Nephron (organoid): ENCODE measurements at regions not wholly inside any gene's neighbourhood (a gene's known extent, or its start where the extent isn't known, plus 50 kb on each side); places are given as distances from the start of the nearest gene placed in this dataset.
"Not testable (repeated sequence)": the region's sequence is repeated elsewhere in the genome, so short reads cannot be mapped to it uniquely, and the experiment has no call there.

Experiments
- H3K27ac Mint-ChIP-seq, 3 experiments: 2 replicates each; pipeline ENCODE4 v1.8.0; 2020; ENCODE audit warnings: mixed read lengths in 3 of 3, mild to moderate bottlenecking in 2 of 3, moderate library complexity in 1 of 3
- H3K27me3 Mint-ChIP-seq: 2 replicates; pipeline ENCODE4 v1.8.0; 2021; ENCODE audit warnings: low read depth, mild to moderate bottlenecking, moderate library complexity, mixed read lengths
- H3K36me3 Mint-ChIP-seq: 2 replicates; pipeline ENCODE4 v1.8.0; 2020; ENCODE audit warnings: low read depth, mixed read lengths
- H3K4me1 Mint-ChIP-seq: 2 replicates; pipeline ENCODE4 v1.8.0; 2020; ENCODE audit warnings: mixed read lengths
- H3K4me3 Mint-ChIP-seq, 3 experiments: 2 replicates each; pipeline ENCODE4 v1.8.0; 2020; ENCODE audit warnings: mild to moderate bottlenecking in 3 of 3, mixed read lengths in 3 of 3, moderate library complexity in 2 of 3
- H3K9me3 Mint-ChIP-seq: 2 replicates; pipeline ENCODE4 v1.8.0; 2020; ENCODE audit warnings: mixed read lengths
- CTCF ChIP-seq, 3 experiments: fragments of 200-600 bp; sonication (generic); IDR thresholded peaks; one replicate each; pipeline ENCODE4 v1.5.0; 2021; ENCODE audit warnings: antibody characterized with exemption in 3 of 3; ENCODE audit not compliant: unreplicated experiment in 3 of 3

- Mint-ChIP-seq H3K27ac (peak overlapping the region in 1 of 3 experiments; percentile 64), H3K4me3 (no peak overlapping the region), H3K36me3 (no peaks in the 10 kb centered on the region), H3K4me1 (peaks cover 22% of the 10 kb centered on the region), H3K27me3 (no peaks in the 10 kb centered on the region), H3K9me3 (peaks cover 2% of the 10 kb centered on the region)
- no peak for TF ChIP-seq CTCF (IDR thresholded peaks at IDR 0.05; ENCODE audit: unreplicated experiment in 3 of 3)
Observed at GRCh38 chr12:80017261-80017870, 82.0 kb upstream of the OTOGL start.

GRCh38 chr12:80016684-80017083, 81.8 kb upstream of the PPP1R12A start:
- Mint-ChIP-seq H3K36me3 (no peaks in the 10 kb centered on the region), H3K4me3 (no peak overlapping the region), H3K27ac (peak overlapping the region in 1 of 3 experiments; percentile 64), H3K27me3 (no peaks in the 10 kb centered on the region), H3K9me3 (no peaks in the 10 kb centered on the region), H3K4me1 (peaks cover 22% of the 10 kb centered on the region)
- TF ChIP-seq CTCF (IDR thresholded peaks at IDR 0.05; ENCODE audit: unreplicated experiment in 3 of 3) = no peak

- TF ChIP-seq CTCF (IDR thresholded peaks at IDR 0.05; ENCODE audit: unreplicated experiment in 3 of 3) = no peak
- no peak overlapping the region for H3K4me3 Mint-ChIP-seq
- no peaks in the 10 kb centered on the region for H3K36me3 Mint-ChIP-seq
- H3K9me3 Mint-ChIP-seq = no peaks in the 10 kb centered on the region
- peaks cover 22% of the 10 kb centered on the region for H3K4me1 Mint-ChIP-seq
- no peak overlapping the region for H3K27ac Mint-ChIP-seq
- H3K27me3 Mint-ChIP-seq = no peaks in the 10 kb centered on the region
Observed at GRCh38 chr12:80015660-80016059, 80.8 kb upstream of the PPP1R12A start.

GRCh38 chr12:80003744-80004143, 68.8 kb upstream of the PPP1R12A start:
- H3K36me3 Mint-ChIP-seq, H3K27ac Mint-ChIP-seq, H3K4me1 Mint-ChIP-seq, H3K9me3 Mint-ChIP-seq, H3K27me3 Mint-ChIP-seq, H3K4me3 Mint-ChIP-seq: not testable (repeated sequence)

- H3K27me3 Mint-ChIP-seq = no peaks in the 10 kb centered on the region
- no peak overlapping the region for H3K27ac Mint-ChIP-seq
Observed at GRCh38 chr12:80001562-80001961, 66.7 kb upstream of the PPP1R12A start.

GRCh38 chr12:80000831-80001230, 65.9 kb upstream of the PPP1R12A start:
- Mint-ChIP-seq H3K9me3 (no peaks in the 10 kb centered on the region), H3K27me3 (no peaks in the 10 kb centered on the region), H3K4me1 (peaks cover 10% of the 10 kb centered on the region), H3K36me3 (no peaks in the 10 kb centered on the region), H3K4me3 (no peak overlapping the region), H3K27ac (no peak overlapping the region)
- no peak for TF ChIP-seq CTCF (IDR thresholded peaks at IDR 0.05; ENCODE audit: unreplicated experiment in 3 of 3)

More at GRCh38 chr12:80001562-80001961, 66.7 kb upstream of the PPP1R12A start:
- H3K36me3 Mint-ChIP-seq = no peaks in the 10 kb centered on the region
- TF ChIP-seq CTCF (IDR thresholded peaks at IDR 0.05; ENCODE audit: unreplicated experiment in 3 of 3) = no peak
- H3K4me3 Mint-ChIP-seq = no peak overlapping the region
- peaks cover 10% of the 10 kb centered on the region for H3K4me1 Mint-ChIP-seq
- H3K9me3 Mint-ChIP-seq = no peaks in the 10 kb centered on the region
